Nephron (organoid): ENCODE measurements at regions not wholly inside any gene's neighbourhood (a gene's known extent, or its start where the extent isn't known, plus 50 kb on each side); places are given as distances from the start of the nearest gene placed in this dataset.
A peak's percentile ranks its signal among the peaks of the same experiment; 100 is the strongest.

Experiments used
- H3K27ac Mint-ChIP-seq, 3 experiments: 2 replicates each; pipeline ENCODE4 v1.8.0; 2020; ENCODE audit warnings: mixed read lengths in 3 of 3, mild to moderate bottlenecking in 2 of 3, moderate library complexity in 1 of 3
- H3K27me3 Mint-ChIP-seq: 2 replicates; pipeline ENCODE4 v1.8.0; 2021; ENCODE audit warnings: low read depth, mild to moderate bottlenecking, moderate library complexity, mixed read lengths
- H3K36me3 Mint-ChIP-seq: 2 replicates; pipeline ENCODE4 v1.8.0; 2020; ENCODE audit warnings: low read depth, mixed read lengths
- H3K4me1 Mint-ChIP-seq: 2 replicates; pipeline ENCODE4 v1.8.0; 2020; ENCODE audit warnings: mixed read lengths
- H3K4me3 Mint-ChIP-seq, 3 experiments: 2 replicates each; pipeline ENCODE4 v1.8.0; 2020; ENCODE audit warnings: mild to moderate bottlenecking in 3 of 3, mixed read lengths in 3 of 3, moderate library complexity in 2 of 3
- H3K9me3 Mint-ChIP-seq: 2 replicates; pipeline ENCODE4 v1.8.0; 2020; ENCODE audit warnings: mixed read lengths
- CTCF ChIP-seq, 3 experiments: fragments of 200-600 bp; sonication (generic); IDR thresholded peaks; one replicate each; pipeline ENCODE4 v1.5.0; 2021; ENCODE audit warnings: antibody characterized with exemption in 3 of 3; ENCODE audit not compliant: unreplicated experiment in 3 of 3

GRCh38 chr6:23465912-23466311 lies 660.1 kb upstream of the NRSN1 start:
- no peak for TF ChIP-seq CTCF (IDR thresholded peaks at IDR 0.05; ENCODE audit: unreplicated experiment in 3 of 3)
- no peaks in the 10 kb centered on the region for H3K36me3 Mint-ChIP-seq
- peaks cover 8% of the 10 kb centered on the region for H3K4me1 Mint-ChIP-seq
- no peak overlapping the region for H3K4me3 Mint-ChIP-seq
- H3K27me3 Mint-ChIP-seq = no peaks in the 10 kb centered on the region
- H3K9me3 Mint-ChIP-seq = peaks cover 5% of the 10 kb centered on the region
- no peak overlapping the region for H3K27ac Mint-ChIP-seq

DNA sequence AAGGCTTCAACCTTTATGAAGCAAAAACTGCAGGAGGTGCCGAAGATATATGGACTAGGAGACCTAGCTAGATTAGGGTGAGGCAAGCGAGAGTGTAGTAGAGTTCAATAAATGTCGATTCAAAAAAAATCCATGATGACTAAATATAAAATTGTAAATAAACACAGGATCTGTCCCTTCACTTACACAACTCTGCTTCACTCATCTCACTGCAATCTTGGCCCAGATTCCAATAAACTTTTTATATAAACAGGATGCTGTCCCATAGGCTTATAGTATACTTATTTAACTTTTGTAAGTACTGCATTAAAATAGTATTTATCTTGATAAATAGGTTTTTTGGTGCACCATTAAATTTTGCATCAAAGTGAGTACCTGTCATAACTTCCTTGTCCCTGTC lies 648.4 kb upstream of the NRSN1 start:
- H3K9me3 Mint-ChIP-seq = peaks cover 17% of the 10 kb centered on the region
- no peaks in the 10 kb centered on the region for H3K27me3 Mint-ChIP-seq
- H3K4me3 Mint-ChIP-seq = no peak overlapping the region
- no peaks in the 10 kb centered on the region for H3K36me3 Mint-ChIP-seq
- TF ChIP-seq CTCF (IDR thresholded peaks at IDR 0.05; ENCODE audit: unreplicated experiment in 3 of 3) = no peak
- no peak overlapping the region for H3K27ac Mint-ChIP-seq
- no peaks in the 10 kb centered on the region for H3K4me1 Mint-ChIP-seq

- H3K4me3 Mint-ChIP-seq = no peak overlapping the region
- no peaks in the 10 kb centered on the region for H3K4me1 Mint-ChIP-seq
- no peaks in the 10 kb centered on the region for H3K27me3 Mint-ChIP-seq
These were observed 647.7 kb upstream of the NRSN1 start for GRCh38 chr6:23478312-23478711.

GRCh38 chr6:23483896-23484295 lies 642.1 kb upstream of the NRSN1 start:
- no peak for TF ChIP-seq CTCF (IDR thresholded peaks at IDR 0.05; ENCODE audit: unreplicated experiment in 3 of 3)
- Mint-ChIP-seq H3K27ac (no peak overlapping the region), H3K27me3 (no peaks in the 10 kb centered on the region)

More at GRCh38 chr6:23478312-23478711, 647.7 kb upstream of the NRSN1 start:
- no peak for TF ChIP-seq CTCF (IDR thresholded peaks at IDR 0.05; ENCODE audit: unreplicated experiment in 3 of 3)
- Mint-ChIP-seq H3K27ac (no peak overlapping the region), H3K9me3 (peaks cover 14% of the 10 kb centered on the region), H3K36me3 (no peaks in the 10 kb centered on the region)

DNA sequence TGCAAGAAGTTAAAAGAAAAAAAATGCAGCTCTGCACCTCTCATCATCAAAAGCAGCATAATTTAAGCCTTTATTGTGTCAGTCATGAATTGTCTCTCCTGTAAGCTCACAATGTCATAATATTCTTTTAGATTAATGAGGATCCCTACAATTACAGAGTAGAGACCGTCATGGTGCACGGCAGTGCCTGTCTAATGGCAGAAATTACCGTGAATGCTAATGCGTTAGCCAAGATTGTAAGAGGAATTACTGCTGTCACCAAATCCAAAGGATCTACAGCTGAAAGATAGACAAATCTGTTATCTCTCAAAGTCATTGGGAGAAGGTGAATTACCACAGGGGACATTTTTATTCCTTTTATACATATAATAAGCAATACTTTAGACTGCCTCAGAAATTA lies 631.6 kb upstream of the NRSN1 start:
- TF ChIP-seq CTCF (IDR thresholded peaks at IDR 0.05; ENCODE audit: unreplicated experiment in 3 of 3) = no peak
- peaks cover 9% of the 10 kb centered on the region for H3K36me3 Mint-ChIP-seq

More at GRCh38 chr6:23483896-23484295, 642.1 kb upstream of the NRSN1 start:
- H3K9me3 Mint-ChIP-seq = no peaks in the 10 kb centered on the region
- no peaks in the 10 kb centered on the region for H3K4me1 Mint-ChIP-seq
- no peaks in the 10 kb centered on the region for H3K36me3 Mint-ChIP-seq
- H3K4me3 Mint-ChIP-seq = no peak overlapping the region

DNA sequence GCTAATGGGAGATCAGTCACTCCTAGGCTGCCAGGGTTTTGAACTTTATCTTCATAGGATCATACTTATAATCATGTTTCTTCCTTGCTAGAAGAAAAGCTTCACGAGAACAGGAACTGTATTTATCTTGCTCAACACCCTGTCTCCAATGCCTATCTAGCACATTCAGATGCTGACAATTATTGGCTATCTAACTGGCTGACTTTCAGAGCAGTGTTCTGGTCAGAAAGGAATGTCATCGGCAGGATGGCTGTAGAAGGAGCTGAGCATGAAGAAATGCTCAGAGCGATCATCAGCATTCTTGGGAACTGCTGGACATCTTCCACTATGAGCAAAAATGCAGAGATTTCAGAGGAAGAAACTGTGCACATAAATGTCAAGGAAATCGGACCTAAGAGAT lies 628.0 kb upstream of the NRSN1 start:
- H3K27me3 Mint-ChIP-seq = no peaks in the 10 kb centered on the region

More for the DNA sequence above, 631.6 kb upstream of the NRSN1 start:
- H3K4me3 Mint-ChIP-seq = no peak overlapping the region
- no peak overlapping the region for H3K27ac Mint-ChIP-seq
- H3K9me3 Mint-ChIP-seq = peaks cover 14% of the 10 kb centered on the region
- H3K4me1 Mint-ChIP-seq = no peaks in the 10 kb centered on the region
- H3K27me3 Mint-ChIP-seq = no peaks in the 10 kb centered on the region

More for the DNA sequence above, 628.0 kb upstream of the NRSN1 start:
- Mint-ChIP-seq H3K27ac (peak overlapping the region; percentile 15 to 32 (median 25)), H3K4me3 (no peak overlapping the region), H3K9me3 (peaks cover 1% of the 10 kb centered on the region), H3K36me3 (no peaks in the 10 kb centered on the region), H3K4me1 (no peaks in the 10 kb centered on the region)
- no peak for TF ChIP-seq CTCF (IDR thresholded peaks at IDR 0.05; ENCODE audit: unreplicated experiment in 3 of 3)
